Right atrium auricular region (tissue), 2 donors: ENCODE measurements at regions not wholly inside any gene's neighbourhood (a gene's known extent, or its start where the extent isn't known, plus 50 kb on each side); places are given as distances from the start of the nearest gene placed in this dataset.

ENCODE experiments used
- DNase-seq: peaks from one replicate; pipeline ENCODE4 v3.0.0-alpha.2; 2019; ENCODE audit warnings: low spot score
- H3K27ac ChIP-seq, 2 donors: fragments of 200-600 bp; sonication (generic); 1 replicate in 1 of 2; 2 replicates in 1 of 2; pipeline ENCODE4 v1.5.1; 2016 to 2019
- H3K27me3 ChIP-seq, 2 donors: fragments of 200-600 bp; sonication (generic); one replicate each; pipeline versions ENCODE4 v1.5.1 to v1.6.0; 2017 to 2019
- H3K36me3 ChIP-seq: fragments of 200-600 bp; sonication (generic); one replicate; pipeline ENCODE4 v1.5.1; 2016
- H3K4me1 ChIP-seq, 2 donors: fragments of 200-600 bp; sonication (generic); one replicate each; pipeline versions ENCODE4 v1.5.1 to v1.6.0; 2017 to 2019
- H3K4me3 ChIP-seq, 2 donors: fragments of 200-600 bp; sonication (generic); 1 replicate in 1 of 2; 2 replicates in 1 of 2; pipeline ENCODE4 v1.5.1; 2017 to 2019; ENCODE audit warnings: mild to moderate bottlenecking in 1 of 2, moderate library complexity in 1 of 2
- H3K9me3 ChIP-seq, 2 donors: fragments of 200-600 bp; sonication (generic); one replicate each; pipeline ENCODE4 v1.5.1; 2019
- CTCF ChIP-seq, 2 donors: fragments of 200-600 bp; sonication (generic); IDR thresholded peaks; one replicate each; pipeline ENCODE4 v1.5.1; 2019; ENCODE audit warnings: antibody characterized with exemption in 2 of 2

GRCh38 chr2:155517362-155517761 is 815.2 kb downstream of the NR4A2 start:
- Histone ChIP-seq H3K27me3 (no peaks in the 10 kb centered on the region), H3K9me3 (no peaks in the 10 kb centered on the region), H3K4me3 (no peak overlapping the region), H3K4me1 (no peaks in the 10 kb centered on the region), H3K27ac (no peak overlapping the region), H3K36me3 (no peaks in the 10 kb centered on the region)
- DNase-seq = no peak
- TF ChIP-seq CTCF (IDR thresholded peaks at IDR 0.05) = no peak

- Histone ChIP-seq H3K4me1 (no peaks in the 10 kb centered on the region), H3K9me3 (no peaks in the 10 kb centered on the region), H3K27me3 (no peaks in the 10 kb centered on the region), H3K4me3 (no peak overlapping the region), H3K36me3 (no peaks in the 10 kb centered on the region), H3K27ac (no peak overlapping the region)
- TF ChIP-seq CTCF (IDR thresholded peaks at IDR 0.05) = no peak
- no peak for DNase-seq
These were observed 814.8 kb downstream of the KCNJ3 start for GRCh38 chr2:155513248-155513647.

GRCh38 chr2:155502766-155503165 is 804.3 kb downstream of the KCNJ3 start:
- no peak for DNase-seq
- H3K4me1 ChIP-seq = no peaks in the 10 kb centered on the region
- no peak for TF ChIP-seq CTCF (IDR thresholded peaks at IDR 0.05)
- H3K27ac ChIP-seq = no peak overlapping the region
- H3K36me3 ChIP-seq = no peaks in the 10 kb centered on the region
- no peak overlapping the region for H3K4me3 ChIP-seq
- H3K27me3 ChIP-seq = no peaks in the 10 kb centered on the region
- no peaks in the 10 kb centered on the region for H3K9me3 ChIP-seq

GRCh38 chr2:155498106-155498505 is 799.6 kb downstream of the KCNJ3 start:
- no peak for TF ChIP-seq CTCF (IDR thresholded peaks at IDR 0.05)
- Histone ChIP-seq H3K36me3 (no peaks in the 10 kb centered on the region), H3K4me1 (no peaks in the 10 kb centered on the region), H3K27me3 (no peaks in the 10 kb centered on the region), H3K9me3 (no peaks in the 10 kb centered on the region), H3K27ac (no peak overlapping the region), H3K4me3 (no peak overlapping the region)
- no peak for DNase-seq

- no peaks in the 10 kb centered on the region for H3K4me1 ChIP-seq
- H3K4me3 ChIP-seq = no peak overlapping the region
- no peaks in the 10 kb centered on the region for H3K9me3 ChIP-seq
- no peaks in the 10 kb centered on the region for H3K27me3 ChIP-seq
- no peak for DNase-seq
- H3K36me3 ChIP-seq = no peaks in the 10 kb centered on the region
- H3K27ac ChIP-seq = no peak overlapping the region
- no peak for TF ChIP-seq CTCF (IDR thresholded peaks at IDR 0.05)
These were observed 796.2 kb downstream of the KCNJ3 start for GRCh38 chr2:155494744-155495143.

- no peaks in the 10 kb centered on the region for H3K9me3 ChIP-seq
These were observed 786.8 kb downstream of the KCNJ3 start for GRCh38 chr2:155485141-155485842.

More at GRCh38 chr2:155485141-155485842, 786.8 kb downstream of the KCNJ3 start:
- no peak for TF ChIP-seq CTCF (IDR thresholded peaks at IDR 0.05)
- Histone ChIP-seq H3K36me3 (no peaks in the 10 kb centered on the region), H3K4me1 (no peaks in the 10 kb centered on the region), H3K27me3 (no peaks in the 10 kb centered on the region), H3K4me3 (no peak overlapping the region), H3K27ac (no peak overlapping the region)
- no peak for DNase-seq
